ENCODE measurements at regions not wholly inside any gene's neighbourhood (a gene's known extent, or its start where the extent isn't known, plus 50 kb on each side); places are given as distances from the start of the nearest gene placed in this dataset.
"Not testable (repeated sequence)": the region's sequence is repeated elsewhere in the genome, so short reads cannot be mapped to it uniquely, and the experiment has no call there.

GRCh38 chr15:20356444-20356910, 185.1 kb downstream of the GOLGA6L6 start:
- no peak overlapping the region for H3K27ac ChIP-seq (ENCODE audit: low read length)
- WGBS (ENCODE audit: insufficient coverage), result 66% methylated on average over 17 of the region's 17 CpGs
- H3K36me3 ChIP-seq (ENCODE audit: control insufficient read depth, insufficient read depth, low read length), result no peaks in the 10 kb centered on the region
- H3K27me3 ChIP-seq (ENCODE audit: control insufficient read depth, insufficient read depth, low read length), result no peaks in the 10 kb centered on the region
- H3K4me1 ChIP-seq (ENCODE audit: control insufficient read depth, insufficient read depth, low read length), result no peaks in the 10 kb centered on the region
- DNase-seq, result no peak
- peaks cover 79% of the 10 kb centered on the region for H3K9me3 ChIP-seq (replicated peaks; ENCODE audit: control insufficient read depth, low read depth, low read length)
- no peak overlapping the region for H3K4me3 ChIP-seq (ENCODE audit: low read length)

GRCh38 chr15:20355256-20355868, 186.2 kb downstream of the GOLGA6L6 start:
- no peak overlapping the region for H3K4me3 ChIP-seq (ENCODE audit: low read length)
- no peaks in the 10 kb centered on the region for H3K4me1 ChIP-seq (ENCODE audit: control insufficient read depth, insufficient read depth, low read length)
- DNase-seq, result no peak
- no peaks in the 10 kb centered on the region for H3K27me3 ChIP-seq (ENCODE audit: control insufficient read depth, insufficient read depth, low read length)
- peaks cover 84% of the 10 kb centered on the region for H3K9me3 ChIP-seq (replicated peaks; ENCODE audit: control insufficient read depth, low read depth, low read length)
- WGBS (ENCODE audit: insufficient coverage), result 80% methylated on average over 4 of the region's 6 CpGs
- no peaks in the 10 kb centered on the region for H3K36me3 ChIP-seq (ENCODE audit: control insufficient read depth, insufficient read depth, low read length)
- H3K27ac ChIP-seq (ENCODE audit: low read length), result no peak overlapping the region

GRCh38 chr15:20354884-20355223, 186.7 kb downstream of the GOLGA6L6 start:
- not testable (repeated sequence) for H3K4me3 ChIP-seq (ENCODE audit: low read length); H3K27me3 ChIP-seq (ENCODE audit: control insufficient read depth, insufficient read depth, low read length); H3K36me3 ChIP-seq (ENCODE audit: control insufficient read depth, insufficient read depth, low read length); H3K4me1 ChIP-seq (ENCODE audit: control insufficient read depth, insufficient read depth, low read length); H3K27ac ChIP-seq (ENCODE audit: low read length); DNase-seq
- 64% methylated on average over 4 of the region's 5 CpGs for WGBS (ENCODE audit: insufficient coverage)
- H3K9me3 ChIP-seq (replicated peaks; ENCODE audit: control insufficient read depth, low read depth, low read length), result peaks cover 89% of the 10 kb centered on the region

- H3K4me3 ChIP-seq (ENCODE audit: low read length), result no peak overlapping the region
- H3K27me3 ChIP-seq (ENCODE audit: control insufficient read depth, insufficient read depth, low read length), result peaks cover 2% of the 10 kb centered on the region
- no peak for DNase-seq
- no peaks in the 10 kb centered on the region for H3K36me3 ChIP-seq (ENCODE audit: control insufficient read depth, insufficient read depth, low read length)
- no peaks in the 10 kb centered on the region for H3K4me1 ChIP-seq (ENCODE audit: control insufficient read depth, insufficient read depth, low read length)
- no peak overlapping the region for H3K27ac ChIP-seq (ENCODE audit: low read length)
- WGBS (ENCODE audit: insufficient coverage), result 71% methylated on average over 14 of the region's 14 CpGs
- peaks cover 95% of the 10 kb centered on the region for H3K9me3 ChIP-seq (replicated peaks; ENCODE audit: control insufficient read depth, low read depth, low read length)
These were observed 187.4 kb downstream of the GOLGA6L6 start for GRCh38 chr15:20353966-20354883.

- peaks cover 2% of the 10 kb centered on the region for H3K27me3 ChIP-seq (ENCODE audit: control insufficient read depth, insufficient read depth, low read length)
These were observed 189.1 kb downstream of the GOLGA6L6 start for GRCh38 chr15:20352241-20353200.

GRCh38 chr15:20351448-20351971, 190.1 kb downstream of the GOLGA6L6 start:
- peaks cover 93% of the 10 kb centered on the region for H3K9me3 ChIP-seq (replicated peaks; ENCODE audit: control insufficient read depth, low read depth, low read length)
- no peaks in the 10 kb centered on the region for H3K36me3 ChIP-seq (ENCODE audit: control insufficient read depth, insufficient read depth, low read length)
- no peak for DNase-seq
- H3K4me1 ChIP-seq (ENCODE audit: control insufficient read depth, insufficient read depth, low read length), result no peaks in the 10 kb centered on the region
- WGBS (ENCODE audit: insufficient coverage), result 67% methylated on average over 8 of the region's 9 CpGs
- H3K27ac ChIP-seq (ENCODE audit: low read length), result no peak overlapping the region
- H3K27me3 ChIP-seq (ENCODE audit: control insufficient read depth, insufficient read depth, low read length), result peaks cover 2% of the 10 kb centered on the region
- no peak overlapping the region for H3K4me3 ChIP-seq (ENCODE audit: low read length)

More at GRCh38 chr15:20352241-20353200, 189.1 kb downstream of the GOLGA6L6 start:
- Histone ChIP-seq H3K36me3 (ENCODE audit: control insufficient read depth, insufficient read depth, low read length) (no peaks in the 10 kb centered on the region), H3K27ac (ENCODE audit: low read length) (no peak overlapping the region), H3K9me3 (replicated peaks; ENCODE audit: control insufficient read depth, low read depth, low read length) (peaks cover 94% of the 10 kb centered on the region), H3K4me1 (ENCODE audit: control insufficient read depth, insufficient read depth, low read length) (no peaks in the 10 kb centered on the region), H3K4me3 (ENCODE audit: low read length) (no peak overlapping the region)
- 67% methylated on average over 17 of the region's 17 CpGs for WGBS (ENCODE audit: insufficient coverage)
- DNase-seq, result no peak

GRCh38 chr15:20349774-20350498, 191.7 kb downstream of the GOLGA6L6 start:
- Histone ChIP-seq H3K4me1 (ENCODE audit: control insufficient read depth, insufficient read depth, low read length) (no peaks in the 10 kb centered on the region), H3K27ac (ENCODE audit: low read length) (no peak overlapping the region), H3K4me3 (ENCODE audit: low read length) (no peak overlapping the region), H3K27me3 (ENCODE audit: control insufficient read depth, insufficient read depth, low read length) (peaks cover 2% of the 10 kb centered on the region), H3K36me3 (ENCODE audit: control insufficient read depth, insufficient read depth, low read length) (no peaks in the 10 kb centered on the region), H3K9me3 (replicated peaks; ENCODE audit: control insufficient read depth, low read depth, low read length) (peaks cover 96% of the 10 kb centered on the region)
- WGBS (ENCODE audit: insufficient coverage), result 84% methylated on average over 13 of the region's 13 CpGs
- DNase-seq, result no peak

- no peak for DNase-seq
- Histone ChIP-seq H3K27me3 (ENCODE audit: control insufficient read depth, insufficient read depth, low read length) (peaks cover 2% of the 10 kb centered on the region), H3K27ac (ENCODE audit: low read length) (no peak overlapping the region), H3K4me1 (ENCODE audit: control insufficient read depth, insufficient read depth, low read length) (no peaks in the 10 kb centered on the region), H3K36me3 (ENCODE audit: control insufficient read depth, insufficient read depth, low read length) (no peaks in the 10 kb centered on the region), H3K9me3 (replicated peaks; ENCODE audit: control insufficient read depth, low read depth, low read length) (peaks cover 97% of the 10 kb centered on the region), H3K4me3 (ENCODE audit: low read length) (no peak overlapping the region)
- WGBS (ENCODE audit: insufficient coverage), result 83% methylated on average over 18 of the region's 18 CpGs
These were observed 192.5 kb downstream of the GOLGA6L6 start for GRCh38 chr15:20348900-20349773.
